Aorta (tissue), 5 donors: ENCODE measurements at regions not wholly inside any gene's neighbourhood (a gene's known extent, or its start where the extent isn't known, plus 50 kb on each side); places are given as distances from the start of the nearest gene placed in this dataset.
"Not testable (repeated sequence)": the region's sequence is repeated elsewhere in the genome, so short reads cannot be mapped to it uniquely, and the experiment has no call there.

Experiments used
- ATAC-seq: fragments of 200-7000 bp; cut with Tn5 transposase; one replicate; pipeline ENCODE4 v1.9.1; 2022; ENCODE audit warnings: moderate library complexity; ENCODE audit not compliant: low FRiP score
- DNase-seq, 2 donors: peaks; one replicate each; pipeline ENCODE4 v3.0.0-alpha.2; 2020
- H3K27ac ChIP-seq, 2 donors: one replicate each; pipeline ENCODE4 v1.5.1; 2013; ENCODE audit warnings: low read length in 2 of 2, mild to moderate bottlenecking in 2 of 2, moderate library complexity in 2 of 2, control low read depth in 1 of 2, inconsistent platforms in 1 of 2, low read depth in 1 of 2
- H3K27me3 ChIP-seq, 2 donors: one replicate each; pipeline ENCODE4 v1.6.1; 2013; ENCODE audit warnings: control low read depth in 1 of 2, low read length in 1 of 2, mild to moderate bottlenecking in 1 of 2, moderate library complexity in 1 of 2; ENCODE audit not compliant: insufficient read depth in 2 of 2, control insufficient read depth in 1 of 2
- H3K36me3 ChIP-seq, 2 donors: one replicate each; pipeline ENCODE4 v1.6.1; 2013; ENCODE audit warnings: control low read depth in 1 of 2, low read length in 1 of 2, mild to moderate bottlenecking in 1 of 2; ENCODE audit not compliant: insufficient read depth in 2 of 2, control insufficient read depth in 1 of 2
- H3K4me1 ChIP-seq, 2 donors: one replicate each; pipeline ENCODE4 v1.6.1; 2013; ENCODE audit warnings: low read length in 2 of 2, control low read depth in 1 of 2, mild to moderate bottlenecking in 1 of 2, moderate library complexity in 1 of 2; ENCODE audit not compliant: insufficient read depth in 2 of 2, control insufficient read depth in 1 of 2
- H3K4me3 ChIP-seq, 2 donors: one replicate each; pipeline ENCODE4 v1.5.1; 2013; ENCODE audit warnings: low read length in 2 of 2, control low read depth in 1 of 2, mild to moderate bottlenecking in 1 of 2
- H3K9me3 ChIP-seq: one replicate; pipeline ENCODE4 v1.6.1; 2013; ENCODE audit warnings: mild to moderate bottlenecking, low read length; ENCODE audit not compliant: control insufficient read depth
- WGBS, 2 donors: extraction: QIAGEN DNeasy Blood & Tissue Kit; methylation state at CpG; one replicate each; pipeline ENCODE4 v1.1.7; 2013; 5-methylcytosine and 5-hydroxymethylcytosine counted together
- intact Hi-C, 2 donors: fragments of 100-400 bp; cut with DNase I; formaldehyde crosslinking; loops; one replicate each; pipeline versions ENCODE4 v1.14.2 to v1.15.0; 2022
- donor health status: healthy with polysubstance abuse.
- donor health status: Bipolar disorder and iron deficiency.
- donor health status: DM: no; HTN: no; CAD: no.
- donor health status: DM: no; HTN: no; CAD: no.
- donor health status: DM: yes; HTN: yes; CAD: no.

GRCh38 chr22:49660794-49661781, 166.6 kb downstream of the BRD1 start:
- Histone ChIP-seq H3K27me3 (no peaks in the 10 kb centered on the region), H3K4me3 (no peak overlapping the region), H3K4me1 (no peaks in the 10 kb centered on the region), H3K36me3 (no peaks in the 10 kb centered on the region), H3K27ac (no peak overlapping the region), H3K9me3 (no peaks in the 10 kb centered on the region)
- WGBS, 2 donors, result 82% methylated on average over 40 of the region's 40 CpGs
- intact Hi-C loops, result no loop called here
- ATAC-seq (no peak), DNase-seq (peak; percentile 33 to 59)

- no peak overlapping the region for H3K27ac ChIP-seq
- DNase-seq, result peak in 1 of 2 donors; percentile 17
- no peaks in the 10 kb centered on the region for H3K36me3 ChIP-seq
- H3K4me3 ChIP-seq, result no peak overlapping the region
- no peaks in the 10 kb centered on the region for H3K27me3 ChIP-seq
- intact Hi-C loops, result no loop called here
- 83 to 84% methylated on average over 14 to 16 of the region's 16 CpGs for WGBS, 2 donors
- H3K9me3 ChIP-seq, result no peaks in the 10 kb centered on the region
- no peaks in the 10 kb centered on the region for H3K4me1 ChIP-seq
- ATAC-seq, result no peak
These were observed 167.4 kb downstream of the BRD1 start for GRCh38 chr22:49660321-49660720.

- Histone ChIP-seq H3K27me3 (no peaks in the 10 kb centered on the region), H3K4me1 (no peaks in the 10 kb centered on the region), H3K9me3 (no peaks in the 10 kb centered on the region), H3K4me3 (no peak overlapping the region), H3K36me3 (no peaks in the 10 kb centered on the region), H3K27ac (no peak overlapping the region)
- WGBS, 2 donors, result 76 to 78% methylated on average over 19 of the region's 19 CpGs
- ATAC-seq (no peak), DNase-seq (peak; percentile 44 to 62)
- intact Hi-C loops, result no loop called here
These were observed 167.8 kb downstream of the BRD1 start for GRCh38 chr22:49659924-49660315.

GRCh38 chr22:49659281-49659923, 168.3 kb downstream of the BRD1 start:
- 72 to 74% methylated on average over 19 of the region's 19 CpGs for WGBS, 2 donors
- intact Hi-C loops, result no loop called here
- Histone ChIP-seq H3K36me3 (no peaks in the 10 kb centered on the region), H3K4me3 (no peak overlapping the region), H3K27ac (no peak overlapping the region), H3K9me3 (no peaks in the 10 kb centered on the region), H3K27me3 (no peaks in the 10 kb centered on the region), H3K4me1 (no peaks in the 10 kb centered on the region)
- peak; percentile 32 to 67 for DNase-seq
- ATAC-seq, result no peak

- DNase-seq (peak in 1 of 2 donors; percentile 26), ATAC-seq (no peak)
- Histone ChIP-seq H3K4me3 (no peak overlapping the region), H3K27ac (no peak overlapping the region), H3K27me3 (no peaks in the 10 kb centered on the region), H3K36me3 (no peaks in the 10 kb centered on the region), H3K4me1 (no peaks in the 10 kb centered on the region), H3K9me3 (no peaks in the 10 kb centered on the region)
- 49 to 54% methylated on average over 9 of the region's 9 CpGs for WGBS, 2 donors
- intact Hi-C loops, result no loop called here
These were observed 168.8 kb downstream of the BRD1 start for GRCh38 chr22:49658902-49659280.

- 76 to 77% methylated on average over 12 of the region's 12 CpGs for WGBS, 2 donors
- Histone ChIP-seq H3K4me3 (no peak overlapping the region), H3K9me3 (no peaks in the 10 kb centered on the region), H3K27me3 (no peaks in the 10 kb centered on the region), H3K4me1 (no peaks in the 10 kb centered on the region), H3K36me3 (no peaks in the 10 kb centered on the region), H3K27ac (no peak overlapping the region)
- intact Hi-C loops, result no loop called here
- DNase-seq (peak; percentile 38 to 41), ATAC-seq (no peak)
These were observed 169.6 kb downstream of the BRD1 start for GRCh38 chr22:49657974-49658590.

- Histone ChIP-seq H3K9me3 (no peaks in the 10 kb centered on the region), H3K4me3 (no peak overlapping the region), H3K4me1 (no peaks in the 10 kb centered on the region), H3K27me3 (no peaks in the 10 kb centered on the region), H3K27ac (no peak overlapping the region), H3K36me3 (no peaks in the 10 kb centered on the region)
- intact Hi-C loops, result no loop called here
- 76 to 77% methylated on average over 24 of the region's 24 CpGs for WGBS, 2 donors
- DNase-seq (peak; percentile 81), ATAC-seq (peak; percentile 77)
These were observed 170.2 kb downstream of the BRD1 start for GRCh38 chr22:49657275-49657973.

- H3K4me3 ChIP-seq, H3K4me1 ChIP-seq, H3K36me3 ChIP-seq, H3K9me3 ChIP-seq, H3K27ac ChIP-seq, H3K27me3 ChIP-seq, intact Hi-C loops: not testable (repeated sequence)
- DNase-seq, result peak; percentile 45 to 80
- WGBS, 2 donors, result 79 to 84% methylated on average over 18 to 19 of the region's 19 CpGs
- peak; percentile 86 for ATAC-seq
These were observed 170.8 kb downstream of the BRD1 start for GRCh38 chr22:49656883-49657274.
